Activated CD4-positive, alpha-beta memory T cell treated with anti-CD3 and anti-CD28 coated beads for 36 hours (primary cell): ENCODE measurements at regions not wholly inside any gene's neighbourhood (a gene's known extent, or its start where the extent isn't known, plus 50 kb on each side); places are given as distances from the start of the nearest gene placed in this dataset.
"Not testable (repeated sequence)": the region's sequence is repeated elsewhere in the genome, so short reads cannot be mapped to it uniquely, and the experiment has no call there.

Experiments
- CTCF ChIA-PET: fragments of 350-600 bp; sonication (Branson Sonifier 250); formaldehyde crosslinking; loops from one replicate; lab custom pipeline; 2021; ENCODE audit warnings: antibody characterized with exemption, inconsistent platforms; lab: Charles Lee
- POLR2A ChIA-PET: fragments of 350-600 bp; sonication (Branson Sonifier 250); formaldehyde crosslinking; loops from one replicate; lab custom pipeline; 2021; ENCODE audit warnings: antibody characterized with exemption; lab: Charles Lee
- DNase-seq: peaks from one replicate; pipeline ENCODE4 v3.0.0-alpha.2; 2020
- H3K27ac Mint-ChIP-seq: one replicate; pipeline ENCODE4 v1.8.0; 2021; ENCODE audit warnings: mixed read lengths
- H3K27me3 Mint-ChIP-seq: one replicate; pipeline ENCODE4 v1.8.0; 2021; ENCODE audit warnings: mixed read lengths
- H3K36me3 Mint-ChIP-seq: one replicate; pipeline ENCODE4 v1.8.0; 2021; ENCODE audit warnings: mixed read lengths
- H3K4me1 Mint-ChIP-seq: one replicate; pipeline ENCODE4 v1.8.0; 2021; ENCODE audit warnings: low read depth, mixed read lengths
- H3K4me3 Mint-ChIP-seq: one replicate; pipeline ENCODE4 v1.8.0; 2021; ENCODE audit warnings: mild to moderate bottlenecking, mixed read lengths
- H3K9me3 Mint-ChIP-seq: one replicate; pipeline ENCODE4 v1.8.0; 2021; ENCODE audit warnings: mixed read lengths
- intact Hi-C: fragments of 100-400 bp; cut with micrococcal nuclease; formaldehyde crosslinking; loops from one replicate; pipeline ENCODE4 v1.15.1; 2023

DNA sequence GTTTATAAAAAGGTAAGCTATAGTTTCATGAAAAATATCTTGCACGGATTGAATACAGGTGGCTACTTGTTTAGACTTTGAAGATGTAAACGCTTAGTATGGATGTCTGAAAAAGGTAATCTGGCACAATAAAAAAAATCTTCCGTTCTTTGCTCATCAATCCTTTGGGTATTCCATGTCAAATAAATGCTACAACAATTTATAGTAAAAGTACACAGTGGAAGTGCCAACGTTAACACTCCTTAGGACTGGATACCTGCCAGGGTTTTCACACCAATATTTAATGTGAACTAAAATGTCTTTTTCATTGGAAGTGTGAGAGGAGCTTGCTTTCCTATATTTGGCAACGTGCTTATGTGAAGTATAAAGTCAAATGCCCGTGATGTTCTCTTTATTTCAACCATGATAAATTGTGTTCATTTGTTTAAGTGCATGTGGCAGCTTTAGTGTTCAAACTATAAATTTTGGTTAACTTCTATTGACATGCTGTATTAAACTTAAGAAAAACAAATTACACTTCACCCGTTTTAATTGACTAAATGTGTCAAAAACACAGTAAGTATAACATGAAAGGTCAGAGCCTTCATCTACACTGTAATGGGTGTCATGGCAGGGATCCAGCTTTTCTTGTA lies 121.7 kb upstream of the HAND2 start:
- H3K27me3 Mint-ChIP-seq: peaks cover 3% of the 10 kb centered on the region
- no peak for DNase-seq
- intact Hi-C loops: no loop called here
- H3K9me3 Mint-ChIP-seq: no peaks in the 10 kb centered on the region
- CTCF ChIA-PET: no interaction called here
- no peak overlapping the region for H3K4me3 Mint-ChIP-seq
- no peaks in the 10 kb centered on the region for H3K36me3 Mint-ChIP-seq
- no peak overlapping the region for H3K27ac Mint-ChIP-seq
- POLR2A ChIA-PET: no interaction called here
- H3K4me1 Mint-ChIP-seq: no peaks in the 10 kb centered on the region

DNA sequence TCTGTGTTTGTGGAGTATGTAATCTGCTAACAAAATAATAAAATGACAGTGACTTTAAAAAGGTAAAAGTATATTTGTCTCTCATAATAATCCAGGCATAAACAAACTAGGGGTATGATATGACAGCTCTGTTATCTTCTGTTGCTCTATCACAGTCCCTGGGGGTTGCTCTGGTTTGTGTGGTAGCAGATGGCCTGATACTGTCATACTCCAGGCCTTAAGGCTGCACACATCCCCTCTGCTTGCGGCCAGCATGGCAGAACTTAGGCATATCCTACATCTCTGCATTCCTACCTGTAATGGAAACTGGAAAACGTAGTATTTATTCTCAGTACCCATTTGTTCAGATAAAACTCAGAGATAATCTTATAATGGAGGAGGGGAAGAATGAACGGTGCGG lies 117.9 kb upstream of the HAND2 start:
- DNase-seq: no peak
- no peaks in the 10 kb centered on the region for H3K4me1 Mint-ChIP-seq
- no peaks in the 10 kb centered on the region for H3K36me3 Mint-ChIP-seq
- ChIA-PET CTCF (no interaction called here), POLR2A (no interaction called here)
- H3K9me3 Mint-ChIP-seq: no peaks in the 10 kb centered on the region
- intact Hi-C loops: no loop called here
- H3K27ac Mint-ChIP-seq: no peak overlapping the region
- no peaks in the 10 kb centered on the region for H3K27me3 Mint-ChIP-seq
- H3K4me3 Mint-ChIP-seq: no peak overlapping the region

DNA sequence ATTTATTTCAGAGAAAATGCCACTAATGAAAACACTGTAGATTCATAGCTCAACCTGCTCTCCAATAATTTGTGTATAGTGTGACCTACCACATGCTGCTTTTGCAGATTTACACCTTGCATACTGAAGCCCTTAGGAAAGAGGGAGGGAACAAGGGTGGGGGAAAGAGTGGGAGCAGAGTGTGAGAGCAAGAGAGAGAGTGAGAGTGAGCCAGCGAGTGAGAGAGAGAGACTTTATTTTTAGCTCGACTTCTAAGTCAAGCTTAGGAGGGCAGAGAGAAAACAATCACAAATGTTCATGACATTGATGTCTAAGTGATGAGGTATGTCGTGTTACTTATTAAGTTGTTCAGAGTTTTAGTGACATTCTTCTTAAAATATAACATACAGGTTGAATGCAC lies 112.5 kb upstream of the HAND2 start:
- no peak overlapping the region for H3K27ac Mint-ChIP-seq
- no peak overlapping the region for H3K4me3 Mint-ChIP-seq
- POLR2A ChIA-PET: no interaction called here
- no peak for DNase-seq
- H3K27me3 Mint-ChIP-seq: no peaks in the 10 kb centered on the region
- no peaks in the 10 kb centered on the region for H3K36me3 Mint-ChIP-seq
- no peaks in the 10 kb centered on the region for H3K4me1 Mint-ChIP-seq
- intact Hi-C loops: no loop called here
- CTCF ChIA-PET: no interaction called here
- peaks cover 8% of the 10 kb centered on the region for H3K9me3 Mint-ChIP-seq

DNA sequence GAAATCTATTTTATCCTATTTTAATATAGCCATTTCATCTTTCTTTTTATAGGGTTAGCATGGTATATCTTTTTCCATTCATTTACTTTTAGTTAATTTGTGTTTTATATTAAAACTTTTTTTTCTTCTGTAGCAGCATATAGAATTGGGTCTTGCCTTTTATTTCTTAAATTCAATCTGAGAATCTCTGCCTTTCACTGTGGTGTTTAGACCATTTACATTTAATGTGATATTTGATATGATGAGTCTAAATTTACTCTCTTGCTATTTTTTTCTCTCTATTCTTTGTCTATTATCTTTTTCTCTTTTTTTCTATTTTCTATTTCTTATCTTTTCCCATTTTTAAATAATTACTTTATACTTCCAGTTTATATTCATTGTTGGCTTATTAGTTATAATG lies 105.4 kb upstream of the HAND2 start:
- no peaks in the 10 kb centered on the region for H3K36me3 Mint-ChIP-seq
- H3K27me3 Mint-ChIP-seq: no peaks in the 10 kb centered on the region
- no peak overlapping the region for H3K27ac Mint-ChIP-seq
- ChIA-PET CTCF (no interaction called here), POLR2A (no interaction called here)
- intact Hi-C loops: no loop called here
- H3K9me3 Mint-ChIP-seq: peaks cover 25% of the 10 kb centered on the region
- DNase-seq: no peak
- no peaks in the 10 kb centered on the region for H3K4me1 Mint-ChIP-seq
- H3K4me3 Mint-ChIP-seq: no peak overlapping the region

DNA sequence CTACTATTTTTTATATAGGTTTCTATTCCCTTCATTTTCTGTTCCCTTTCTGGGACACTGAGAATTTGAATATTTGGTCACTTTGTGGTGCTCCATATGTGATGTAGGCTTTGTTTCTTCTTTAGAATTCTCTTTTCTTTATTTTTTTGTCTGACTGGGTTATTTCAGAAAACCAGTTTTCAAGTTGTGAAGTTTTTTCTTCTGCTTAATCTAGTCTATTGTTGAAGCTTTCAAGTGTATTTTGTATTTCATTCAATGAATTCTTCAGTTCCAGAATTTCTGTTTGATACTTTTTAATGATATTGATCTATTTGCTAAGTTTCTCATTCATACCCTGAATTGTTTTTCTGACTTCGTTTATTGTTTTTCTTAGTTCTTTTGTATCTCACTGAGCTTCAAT lies 96.2 kb upstream of the HAND2 start:
- Mint-ChIP-seq H3K36me3 (peaks cover 2% of the 10 kb centered on the region), H3K9me3 (peaks cover 23% of the 10 kb centered on the region)
- POLR2A ChIA-PET: no interaction called here

DNA sequence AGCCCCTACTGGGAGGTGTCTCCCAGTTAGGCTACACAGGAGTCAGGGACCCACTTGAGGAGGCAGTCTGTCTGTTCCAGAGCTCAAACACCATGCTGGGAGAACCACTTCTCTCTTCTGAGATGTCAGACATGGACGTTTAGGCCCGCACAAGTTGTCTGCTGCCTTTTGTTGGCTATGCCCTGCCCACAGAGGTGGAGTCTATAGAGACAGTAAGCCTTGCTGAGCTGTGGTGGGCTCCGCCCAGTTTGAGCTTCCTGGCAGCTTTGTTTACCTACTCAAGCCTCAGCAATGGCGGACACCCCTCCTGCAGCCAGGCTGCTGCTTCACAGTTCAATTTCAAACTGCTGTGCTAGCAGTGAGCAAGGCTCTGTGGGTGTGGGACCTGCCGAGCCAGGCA lies 88.6 kb upstream of the HAND2 start:
- DNase-seq, H3K36me3 Mint-ChIP-seq, CTCF ChIA-PET, intact Hi-C loops, POLR2A ChIA-PET, H3K4me3 Mint-ChIP-seq, H3K27me3 Mint-ChIP-seq, H3K4me1 Mint-ChIP-seq, H3K27ac Mint-ChIP-seq: not testable (repeated sequence)
- H3K9me3 Mint-ChIP-seq: peaks cover 25% of the 10 kb centered on the region

More for the DNA sequence above, 96.2 kb upstream of the HAND2 start:
- no peaks in the 10 kb centered on the region for H3K27me3 Mint-ChIP-seq
- DNase-seq: no peak
- no peak overlapping the region for H3K4me3 Mint-ChIP-seq
- no peak overlapping the region for H3K27ac Mint-ChIP-seq
- no peaks in the 10 kb centered on the region for H3K4me1 Mint-ChIP-seq
- intact Hi-C loops: no loop called here
- CTCF ChIA-PET: no interaction called here

DNA sequence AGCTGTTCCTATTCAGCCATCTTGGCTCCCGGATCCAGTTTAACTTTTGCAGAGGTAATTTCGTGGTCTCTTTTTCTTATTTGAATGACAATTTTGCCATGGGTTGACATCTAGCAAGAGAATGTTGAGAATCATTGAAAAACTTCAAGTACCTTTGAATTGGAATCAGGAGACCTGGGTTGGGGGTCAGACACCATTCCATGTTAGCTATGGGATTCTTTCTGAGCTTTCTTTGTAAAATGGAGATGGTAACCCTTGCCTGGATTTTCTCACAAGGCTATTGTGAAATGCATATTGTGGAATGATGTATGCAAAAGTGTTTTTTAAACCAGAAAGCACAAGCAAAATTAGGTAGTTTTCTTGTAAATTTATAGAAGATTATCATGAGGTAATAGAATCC lies 79.1 kb upstream of the HAND2 start:
- intact Hi-C loops: no loop called here

DNA sequence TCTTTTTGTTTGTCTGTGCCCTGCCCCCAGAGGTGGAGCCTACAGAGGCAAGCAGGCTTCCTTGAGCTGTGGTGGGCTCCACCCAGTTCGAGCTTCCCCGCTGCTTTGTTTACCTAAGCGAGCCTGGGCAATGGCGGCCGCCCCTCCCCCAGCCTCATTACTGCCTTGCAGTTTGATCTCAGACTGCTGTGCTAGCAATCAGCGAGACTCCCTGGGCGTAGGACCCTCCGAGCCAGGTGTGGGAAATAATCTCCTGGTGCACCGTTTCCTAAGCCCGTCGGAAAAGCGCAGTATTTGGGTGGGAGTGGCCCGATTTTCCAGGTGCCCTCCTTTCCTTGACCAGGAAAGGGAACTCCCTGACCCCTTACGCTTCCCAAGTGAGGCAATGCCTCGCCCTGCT lies 78.6 kb upstream of the HAND2 start:
- H3K27ac Mint-ChIP-seq, POLR2A ChIA-PET, H3K4me1 Mint-ChIP-seq, CTCF ChIA-PET, H3K4me3 Mint-ChIP-seq, DNase-seq, intact Hi-C loops, H3K36me3 Mint-ChIP-seq, H3K27me3 Mint-ChIP-seq: not testable (repeated sequence)
- peaks cover 16% of the 10 kb centered on the region for H3K9me3 Mint-ChIP-seq

More for the DNA sequence above, 79.1 kb upstream of the HAND2 start:
- ChIA-PET CTCF (no interaction called here), POLR2A (no interaction called here)
- Mint-ChIP-seq H3K4me1 (no peaks in the 10 kb centered on the region), H3K9me3 (peaks cover 16% of the 10 kb centered on the region), H3K27me3 (no peaks in the 10 kb centered on the region), H3K36me3 (no peaks in the 10 kb centered on the region), H3K4me3 (no peak overlapping the region), H3K27ac (no peak overlapping the region)
- DNase-seq: no peak

DNA sequence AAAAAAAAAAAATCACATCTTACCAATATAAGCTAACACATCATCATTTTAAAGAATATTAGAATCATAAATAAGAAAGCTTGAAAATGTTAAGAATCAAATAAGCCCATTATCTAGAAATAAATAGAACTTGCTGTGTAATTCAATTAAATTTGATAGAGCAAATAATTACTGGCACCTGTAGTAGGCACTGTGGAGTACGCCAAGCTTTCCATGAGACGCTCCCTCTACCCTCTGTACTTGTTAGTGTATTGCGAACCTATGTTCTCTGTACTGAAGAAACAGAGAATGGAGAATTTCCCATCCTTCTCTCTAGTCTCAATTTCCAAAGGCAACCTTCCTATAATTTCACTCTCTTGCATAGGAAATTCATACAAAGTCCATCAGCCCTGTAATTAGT lies 61.7 kb upstream of the HAND2 start:
- Mint-ChIP-seq H3K27ac (no peak overlapping the region), H3K36me3 (no peaks in the 10 kb centered on the region), H3K27me3 (peaks cover 4% of the 10 kb centered on the region), H3K9me3 (no peaks in the 10 kb centered on the region), H3K4me1 (no peaks in the 10 kb centered on the region), H3K4me3 (no peak overlapping the region)
- intact Hi-C loops: no loop called here
- DNase-seq: no peak
- ChIA-PET POLR2A (no interaction called here), CTCF (no interaction called here)

DNA sequence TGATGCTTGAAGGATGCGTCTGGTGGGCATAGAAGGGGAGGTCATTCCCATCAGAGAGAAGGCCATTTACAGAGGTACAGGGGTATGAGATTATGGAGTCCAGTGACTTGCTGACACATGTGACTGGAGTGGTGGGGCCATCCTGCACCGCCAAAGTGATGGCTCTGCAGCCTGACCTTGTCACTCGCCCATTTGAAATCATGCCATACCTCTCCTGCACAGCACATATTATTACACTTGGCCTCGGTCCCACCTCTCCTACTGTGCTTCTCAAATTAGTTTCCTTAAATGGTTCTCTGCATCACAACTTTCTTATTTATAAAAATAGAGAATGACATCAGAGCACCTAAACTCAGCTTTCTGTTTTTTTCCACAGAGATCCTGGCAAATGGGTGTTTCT lies 60.7 kb upstream of the HAND2 start:
- no peaks in the 10 kb centered on the region for H3K9me3 Mint-ChIP-seq
- H3K4me3 Mint-ChIP-seq: no peak overlapping the region
- POLR2A ChIA-PET: no interaction called here
- H3K36me3 Mint-ChIP-seq: no peaks in the 10 kb centered on the region
- DNase-seq: no peak
- H3K27ac Mint-ChIP-seq: no peak overlapping the region
- intact Hi-C loops: no loop called here
- CTCF ChIA-PET: no interaction called here
- no peaks in the 10 kb centered on the region for H3K4me1 Mint-ChIP-seq
- H3K27me3 Mint-ChIP-seq: peaks cover 9% of the 10 kb centered on the region

DNA sequence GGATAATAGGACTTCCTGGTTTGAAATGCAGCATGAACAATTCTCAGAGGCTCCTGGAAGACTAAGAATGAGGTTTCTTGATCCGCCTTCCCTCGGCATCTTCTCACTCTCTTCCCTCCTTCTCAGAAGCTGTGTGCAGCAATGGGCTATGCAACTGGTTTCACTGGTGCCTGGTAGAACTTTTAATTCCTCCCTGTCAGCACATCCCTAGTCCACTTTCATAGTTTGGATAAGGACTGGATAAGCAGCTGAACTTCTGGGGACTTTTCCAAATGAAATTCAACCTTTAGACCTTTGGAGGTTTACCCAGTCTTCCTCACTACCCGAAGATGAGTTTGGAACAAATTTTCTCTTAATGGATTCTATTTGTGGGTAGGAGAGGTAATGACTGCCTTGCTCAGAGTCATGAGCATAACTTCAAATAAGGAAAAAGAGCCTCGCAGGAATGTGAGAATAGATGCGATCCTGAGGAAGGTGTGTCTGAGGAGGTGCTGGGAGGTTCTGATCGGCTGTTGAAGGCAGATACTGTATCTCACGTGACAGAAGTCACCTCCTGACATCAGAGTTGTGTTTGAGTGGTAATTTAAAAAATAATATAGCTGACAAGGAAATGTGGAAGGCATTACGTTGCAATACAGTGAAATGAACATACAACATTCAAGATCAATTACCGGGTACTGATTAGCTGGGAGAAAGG lies 56.0 kb upstream of the HAND2 start:
- H3K9me3 Mint-ChIP-seq: no peaks in the 10 kb centered on the region
- ChIA-PET POLR2A (no interaction called here), CTCF (no interaction called here)
- peaks cover 13% of the 10 kb centered on the region for H3K27me3 Mint-ChIP-seq
- H3K4me3 Mint-ChIP-seq: no peak overlapping the region
- no peak for DNase-seq
- no peaks in the 10 kb centered on the region for H3K36me3 Mint-ChIP-seq
- intact Hi-C loops: no loop called here
- H3K27ac Mint-ChIP-seq: no peak overlapping the region
- no peaks in the 10 kb centered on the region for H3K4me1 Mint-ChIP-seq

DNA sequence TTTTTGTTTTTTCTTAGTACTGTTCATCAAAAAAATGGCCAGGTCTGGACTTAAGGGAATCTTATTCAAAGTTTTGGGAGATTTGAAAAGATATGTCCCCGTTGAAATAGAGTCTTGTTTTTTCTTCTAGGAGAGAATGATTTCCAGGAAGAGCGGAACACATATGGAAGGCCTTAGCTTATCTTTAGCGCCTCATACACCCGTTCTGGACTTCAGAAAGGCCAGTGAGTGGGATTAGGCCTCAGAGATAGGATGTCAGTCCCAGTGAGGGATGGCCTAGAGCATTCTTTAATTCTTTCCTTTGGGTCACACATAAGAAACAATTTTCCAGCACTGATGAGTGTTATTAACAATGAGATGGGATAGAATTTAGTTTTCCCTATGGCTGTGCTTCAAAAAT lies 54.5 kb upstream of the HAND2 start:
- intact Hi-C loops: no loop called here
- DNase-seq: no peak
- no peaks in the 10 kb centered on the region for H3K36me3 Mint-ChIP-seq
- H3K27me3 Mint-ChIP-seq: peaks cover 13% of the 10 kb centered on the region
- H3K9me3 Mint-ChIP-seq: no peaks in the 10 kb centered on the region
- H3K4me1 Mint-ChIP-seq: no peaks in the 10 kb centered on the region
- CTCF ChIA-PET: no interaction called here
- POLR2A ChIA-PET: no interaction called here
- no peak overlapping the region for H3K4me3 Mint-ChIP-seq
- no peak overlapping the region for H3K27ac Mint-ChIP-seq
